HEK293T (cell line): ENCODE measurements at regions not wholly inside any gene's neighbourhood (a gene's known extent, or its start where the extent isn't known, plus 50 kb on each side); places are given as distances from the start of the nearest gene placed in this dataset.

Experiments
- CTCF ChIA-PET: fragments of 350-600 bp; formaldehyde crosslinking; extraction: SDS; loops from one replicate; lab custom pipeline; 2021; ENCODE audit warnings: antibody characterized with exemption, inconsistent platforms; lab: Yijun Ruan, JAX
- POLR2A ChIA-PET: fragments of 350-600 bp; formaldehyde crosslinking; extraction: SDS; loops from one replicate; lab custom pipeline; 2020; ENCODE audit warnings: antibody characterized with exemption, inconsistent platforms; lab: Yijun Ruan, JAX
- DNase-seq: peaks from one replicate; pipeline ENCODE4 v3.0.0; 2012; ENCODE audit warnings: mixed read lengths; ENCODE audit errors: extremely low spot score
- ARNT ChIP-seq: fragments of 450-650 bp; IDR thresholded peaks from 2 replicates; pipeline ENCODE4 v1.6.1; 2017; ENCODE audit warnings: mild to moderate bottlenecking
- BHLHE40 ChIP-seq: fragments of 450-650 bp; IDR thresholded peaks from 2 replicates; pipeline ENCODE4 v1.6.1; 2016; ENCODE audit warnings: mild to moderate bottlenecking, moderate library complexity, borderline replicate concordance
- CTBP1 ChIP-seq: fragments of 450-650 bp; IDR thresholded peaks from 2 replicates; pipeline ENCODE4 v1.6.1; 2016; ENCODE audit warnings: borderline replicate concordance
- ELF4 ChIP-seq: fragments of 450-650 bp; IDR thresholded peaks from 2 replicates; pipeline ENCODE4 v1.6.1; 2017; ENCODE audit warnings: antibody characterized with exemption
- FOXA1 ChIP-seq: fragments of 450-650 bp; IDR thresholded peaks from 2 replicates; pipeline ENCODE4 v1.6.1; 2016; ENCODE audit warnings: mild to moderate bottlenecking
- FOXK2 ChIP-seq: fragments of 450-650 bp; IDR thresholded peaks from 2 replicates; pipeline ENCODE4 v1.6.1; 2016; ENCODE audit warnings: mild to moderate bottlenecking
- FOXM1 ChIP-seq: fragments of 450-650 bp; IDR thresholded peaks from 2 replicates; pipeline ENCODE4 v1.6.1; 2017; ENCODE audit warnings: mild to moderate bottlenecking, borderline replicate concordance
- HDGF ChIP-seq: fragments of 450-650 bp; IDR thresholded peaks from 2 replicates; pipeline ENCODE4 v1.6.1; 2017; ENCODE audit warnings: antibody characterized with exemption, borderline replicate concordance
- L3MBTL2 ChIP-seq: fragments of 450-650 bp; conservative IDR thresholded peaks from 2 replicates; pipeline ENCODE4 v1.6.1; 2016; ENCODE audit warnings: mild to moderate bottlenecking
- LEF1 ChIP-seq: fragments of 450-650 bp; IDR thresholded peaks from 2 replicates; pipeline ENCODE4 v1.6.1; 2017; ENCODE audit warnings: mild to moderate bottlenecking, borderline replicate concordance
- NFRKB ChIP-seq: fragments of 450-650 bp; IDR thresholded peaks from 2 replicates; pipeline ENCODE4 v1.6.1; 2016; ENCODE audit warnings: mild to moderate bottlenecking, moderate library complexity
- SP1 ChIP-seq: fragments of 450-650 bp; IDR thresholded peaks from 2 replicates; pipeline ENCODE4 v1.6.1; 2017
- SUZ12 ChIP-seq: fragments of 450-650 bp; IDR thresholded peaks from 2 replicates; pipeline ENCODE4 v1.6.1; 2016; ENCODE audit warnings: mild to moderate bottlenecking
- TARDBP ChIP-seq: fragments of 450-650 bp; IDR thresholded peaks from 2 replicates; pipeline ENCODE4 v1.6.1; 2016
- ZNF384 ChIP-seq: fragments of 450-650 bp; IDR thresholded peaks from 2 replicates; pipeline ENCODE4 v1.6.1; 2016
- TF ChIP-seq, protein P1 (sequence below): fragments of 450-650 bp; IDR thresholded peaks from 2 replicates; pipeline ENCODE4 v1.6.1; 2016

DNA sequence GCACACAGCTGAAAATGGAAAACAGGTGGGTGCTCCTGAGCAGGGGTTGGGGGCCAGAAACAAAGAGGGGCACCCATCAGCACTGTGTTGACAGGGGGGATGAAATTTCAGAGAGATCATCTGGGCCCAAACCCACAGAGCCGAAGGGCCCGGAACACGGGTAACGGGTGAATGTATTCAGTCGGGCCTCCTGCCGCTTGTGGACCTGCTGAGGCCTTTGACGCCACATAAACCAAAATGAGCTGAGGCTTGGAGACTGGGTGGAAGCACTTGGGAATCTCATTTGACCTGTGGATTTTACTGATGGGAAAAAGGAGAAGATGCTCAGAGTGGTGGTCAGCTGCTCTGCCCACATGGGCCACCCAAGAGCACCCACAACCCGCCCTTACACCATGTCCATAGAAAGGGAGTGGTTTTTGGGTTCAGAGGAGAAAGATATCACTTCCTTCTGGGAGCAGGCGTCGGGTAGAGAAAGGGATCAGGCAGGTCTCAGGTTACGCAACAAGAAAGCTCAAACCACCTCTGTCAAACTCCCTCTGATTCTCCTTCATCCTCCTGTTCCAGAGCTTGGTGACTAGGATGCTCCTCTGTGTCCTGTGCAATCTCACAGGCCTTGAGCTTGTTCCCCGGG is 106.8 kb upstream of the BCL2L14 start:
- CTCF ChIA-PET: interaction anchor here (0.6 to 0.7 kb wide), 2 partner anchors 84 to 153 kb away, joined by 5 to 8 read pairs; no protein-coding TSS in a partner anchor

DNA sequence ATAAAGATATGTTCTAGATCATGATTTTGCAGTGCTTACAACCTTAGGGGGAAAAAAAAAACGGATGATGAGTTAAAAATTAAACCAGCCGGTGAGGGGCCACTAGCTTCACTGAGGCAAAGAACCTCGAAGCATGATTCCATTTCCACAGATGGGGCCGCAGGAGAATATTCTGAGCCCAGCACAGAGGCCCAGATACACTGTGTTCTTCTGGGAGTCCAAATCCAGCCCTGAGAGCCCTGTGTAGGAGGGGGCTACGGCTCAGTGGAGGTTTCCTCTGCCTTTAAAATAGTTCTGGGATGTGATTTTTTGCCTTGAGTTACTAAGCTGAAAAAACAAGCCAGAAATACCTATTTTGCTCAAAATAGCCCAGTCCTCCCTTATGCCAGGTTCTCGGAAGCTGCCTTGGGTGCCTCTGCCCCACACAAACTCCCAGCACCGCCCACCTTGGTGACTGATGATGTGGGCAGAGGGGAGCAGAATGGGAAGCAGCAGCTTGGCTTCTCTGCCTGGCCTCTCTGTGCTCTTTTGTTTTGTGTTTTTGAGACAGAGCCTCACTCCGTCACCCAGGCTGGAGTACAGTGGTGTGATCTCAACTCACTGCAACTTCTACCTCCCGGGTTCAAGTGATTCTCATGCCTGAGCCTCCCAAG is 105.4 kb upstream of the BCL2L14 start:
- no peak for DNase-seq
- POLR2A ChIA-PET: no interaction called here
- no peak for TF ChIP-seq CTBP1
- no peak for TF ChIP-seq ELF4
- TF ChIP-seq TARDBP: no peak
- TF ChIP-seq BHLHE40: no peak
- no peak for TF ChIP-seq FOXM1
- TF ChIP-seq FOXA1: no peak
- TF ChIP-seq NFRKB: no peak
- TF ChIP-seq ZNF384: no peak
- no peak for TF ChIP-seq LEF1
- TF ChIP-seq HDGF: no peak
- TF ChIP-seq ARNT: no peak
- TF ChIP-seq, protein P1, sequence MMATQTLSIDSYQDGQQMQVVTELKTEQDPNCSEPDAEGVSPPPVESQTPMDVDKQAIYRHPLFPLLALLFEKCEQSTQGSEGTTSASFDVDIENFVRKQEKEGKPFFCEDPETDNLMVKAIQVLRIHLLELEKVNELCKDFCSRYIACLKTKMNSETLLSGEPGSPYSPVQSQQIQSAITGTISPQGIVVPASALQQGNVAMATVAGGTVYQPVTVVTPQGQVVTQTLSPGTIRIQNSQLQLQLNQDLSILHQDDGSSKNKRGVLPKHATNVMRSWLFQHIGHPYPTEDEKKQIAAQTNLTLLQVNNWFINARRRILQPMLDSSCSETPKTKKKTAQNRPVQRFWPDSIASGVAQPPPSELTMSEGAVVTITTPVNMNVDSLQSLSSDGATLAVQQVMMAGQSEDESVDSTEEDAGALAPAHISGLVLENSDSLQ: no peak
- TF ChIP-seq SP1: no peak
- no peak for TF ChIP-seq FOXK2
- no peak for TF ChIP-seq L3MBTL2
- TF ChIP-seq SUZ12: no peak
- CTCF ChIA-PET: interaction anchor here (1.1 kb wide), 1 partner anchor 68 kb away, joined by 3 read pairs; no protein-coding TSS in a partner anchor

More for the DNA sequence above, 106.8 kb upstream of the BCL2L14 start:
- DNase-seq: no peak
- POLR2A ChIA-PET: no interaction called here
- TF ChIP-seq CTBP1: no peak
- no peak for TF ChIP-seq L3MBTL2
- TF ChIP-seq, protein P1: no peak
- no peak for TF ChIP-seq TARDBP
- no peak for TF ChIP-seq FOXM1
- no peak for TF ChIP-seq SUZ12
- no peak for TF ChIP-seq FOXK2
- no peak for TF ChIP-seq FOXA1
- no peak for TF ChIP-seq ZNF384
- TF ChIP-seq SP1: no peak
- no peak for TF ChIP-seq BHLHE40
- TF ChIP-seq HDGF: no peak
- no peak for TF ChIP-seq ELF4
- TF ChIP-seq NFRKB: no peak
- no peak for TF ChIP-seq ARNT
- TF ChIP-seq LEF1: no peak

DNA sequence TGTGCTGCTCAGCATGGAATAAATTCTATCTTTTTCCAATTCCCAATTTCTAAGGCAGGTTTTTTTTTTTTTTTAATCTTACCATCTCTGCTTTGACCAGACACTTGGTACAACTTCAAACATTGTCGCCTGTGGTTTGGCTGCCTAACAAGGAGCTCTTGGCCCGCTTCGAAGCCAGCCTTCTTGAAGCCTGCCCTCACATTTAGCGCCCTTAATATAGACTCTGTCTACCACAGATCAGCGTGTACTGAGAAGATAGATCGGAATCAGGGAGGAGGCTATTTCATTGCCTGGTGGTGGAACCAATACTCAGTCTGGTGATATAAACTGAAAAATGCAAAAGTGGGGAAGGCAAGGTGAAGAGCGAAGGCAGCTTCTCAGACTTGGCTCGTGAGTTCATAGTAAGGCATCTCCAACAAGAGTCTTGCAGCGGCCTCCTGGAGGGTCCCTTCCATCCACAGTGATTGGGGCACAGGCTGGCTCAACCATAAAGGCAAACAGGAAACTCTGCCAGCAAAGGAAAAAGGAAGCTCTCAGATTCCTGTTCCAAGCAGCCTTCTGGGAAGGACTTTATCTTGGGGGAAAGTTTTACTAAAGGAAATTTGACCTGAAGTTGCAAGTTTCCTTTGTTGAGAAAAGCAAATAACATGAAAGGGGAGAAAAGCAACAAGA is 103.2 kb upstream of the BCL2L14 start:
- ChIA-PET CTCF (no interaction called here), POLR2A (no interaction called here)
- no peak for DNase-seq
- TF ChIP-seq SUZ12: no peak
- no peak for TF ChIP-seq HDGF
- no peak for TF ChIP-seq NFRKB
- TF ChIP-seq ARNT: no peak
- TF ChIP-seq SP1: no peak
- no peak for TF ChIP-seq BHLHE40

DNA sequence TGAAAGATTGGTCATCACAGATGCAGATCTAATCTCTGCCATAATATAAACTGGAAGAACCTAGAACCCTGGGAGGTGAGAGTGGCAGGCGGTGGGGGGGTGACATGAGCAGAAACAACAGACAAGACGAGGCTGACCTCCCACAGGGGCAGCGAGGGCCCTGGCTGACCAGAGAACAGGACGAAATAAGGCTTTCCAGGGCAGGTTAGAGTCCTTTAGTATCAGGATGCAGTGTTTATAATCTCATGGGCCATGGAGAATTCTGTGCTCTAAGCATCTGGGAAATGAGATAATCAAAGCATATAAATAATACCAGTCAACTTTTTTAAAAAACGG is 102.7 kb upstream of the BCL2L14 start:
- no peak for DNase-seq
- CTCF ChIA-PET: no interaction called here
- POLR2A ChIA-PET: no interaction called here
- TF ChIP-seq SP1 (no peak), ZNF384 (no peak), L3MBTL2 (no peak), CTBP1 (no peak), FOXM1 (no peak), ELF4 (no peak), FOXK2 (no peak), ARNT (no peak), HDGF (no peak), SUZ12 (no peak), LEF1 (no peak), TARDBP (no peak), BHLHE40 (no peak), FOXA1 (no peak), NFRKB (no peak)
- TF ChIP-seq, protein P1: no peak

DNA sequence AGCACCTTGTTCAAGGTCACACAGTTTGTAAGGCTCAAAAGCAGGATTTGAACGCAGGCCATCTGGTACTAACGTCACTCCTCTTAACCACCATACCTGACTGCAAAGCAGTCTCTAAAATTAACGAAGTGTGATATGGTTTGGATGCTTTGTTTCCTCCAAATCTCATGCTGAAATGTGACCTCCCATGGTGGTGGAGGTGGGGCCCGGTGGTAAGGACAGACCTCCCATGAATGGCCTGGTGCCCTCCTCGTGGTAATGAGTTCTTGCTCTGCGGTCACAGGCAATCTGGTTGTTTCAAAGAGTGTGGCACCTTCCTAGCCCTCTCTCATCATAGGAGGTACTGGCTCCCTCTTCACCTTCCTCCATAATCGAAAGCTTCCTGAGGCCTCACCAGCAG is 102.2 kb upstream of the BCL2L14 start:
- DNase-seq: no peak
- ChIA-PET CTCF (no interaction called here), POLR2A (no interaction called here)
- TF ChIP-seq, protein P1: no peak
- TF ChIP-seq FOXK2 (no peak), SP1 (no peak), TARDBP (no peak), FOXM1 (no peak), LEF1 (no peak), CTBP1 (no peak), HDGF (no peak), NFRKB (no peak), ELF4 (no peak), ZNF384 (no peak), BHLHE40 (no peak), SUZ12 (no peak), L3MBTL2 (no peak), ARNT (no peak), FOXA1 (no peak)
